GM21529 (cell line): ENCODE measurements at regions not wholly inside any gene's neighbourhood (a gene's known extent, or its start where the extent isn't known, plus 50 kb on each side); places are given as distances from the start of the nearest gene placed in this dataset.
"Not testable (repeated sequence)": the region's sequence is repeated elsewhere in the genome, so short reads cannot be mapped to it uniquely, and the experiment has no call there.

Experiments used
- ATAC-seq: cut with Tn5 transposase; IDR thresholded peaks from one replicate; pipeline ENCODE4 v1.9.1; 2021; ENCODE audit not compliant: unreplicated experiment

GRCh38 chr20:19110285-19110684 is 102.2 kb upstream of the SLC24A3 start:
- ATAC-seq: no peak

DNA sequence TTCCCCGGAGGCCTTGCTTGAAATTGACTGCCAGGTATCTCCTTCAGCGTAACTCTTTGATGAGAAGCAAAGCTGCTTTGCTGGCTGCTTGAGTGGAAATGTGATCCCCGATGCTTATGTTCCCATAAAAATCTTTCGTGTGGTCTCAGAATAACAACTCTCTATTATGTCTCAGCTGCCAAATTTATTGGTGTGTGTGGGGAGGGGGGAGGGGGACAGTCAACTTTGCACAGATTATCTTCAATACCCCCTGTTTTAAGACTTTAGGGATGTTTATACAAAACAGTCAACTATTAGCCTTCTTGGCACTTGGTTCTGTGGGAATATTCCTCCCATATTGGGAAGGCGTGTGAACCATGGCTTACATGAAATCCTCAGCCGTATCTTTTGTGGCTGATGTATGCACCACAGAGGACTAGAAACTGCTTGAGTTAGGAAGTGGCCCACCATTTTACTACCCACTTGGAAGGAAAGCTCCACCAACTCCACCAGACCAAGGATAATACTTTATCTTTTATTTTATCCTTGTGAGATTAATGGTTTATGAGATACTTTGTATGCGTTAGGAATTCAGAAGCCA is 101.5 kb upstream of the SLC24A3 start:
- ATAC-seq: no peak

DNA sequence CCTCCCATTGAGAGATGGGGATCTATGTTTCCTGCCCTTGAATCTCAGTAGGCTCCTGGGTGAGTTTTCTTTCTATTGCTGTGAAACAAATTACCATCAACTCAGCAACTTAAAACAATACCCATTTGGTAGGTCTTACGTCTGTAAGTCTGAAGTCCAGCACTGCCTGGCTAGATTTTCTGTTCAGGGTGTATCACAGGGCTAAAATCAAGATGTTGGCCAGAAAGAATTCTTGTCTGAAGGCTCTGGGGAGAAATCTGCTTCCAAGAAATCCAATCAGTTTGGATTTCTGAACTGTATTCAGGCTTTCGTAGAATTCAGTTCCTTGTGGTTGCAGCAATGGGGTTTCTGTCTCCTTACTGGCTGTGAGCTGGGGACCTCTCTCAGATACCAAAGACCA is 99.6 kb upstream of the SLC24A3 start:
- no peak for ATAC-seq

DNA sequence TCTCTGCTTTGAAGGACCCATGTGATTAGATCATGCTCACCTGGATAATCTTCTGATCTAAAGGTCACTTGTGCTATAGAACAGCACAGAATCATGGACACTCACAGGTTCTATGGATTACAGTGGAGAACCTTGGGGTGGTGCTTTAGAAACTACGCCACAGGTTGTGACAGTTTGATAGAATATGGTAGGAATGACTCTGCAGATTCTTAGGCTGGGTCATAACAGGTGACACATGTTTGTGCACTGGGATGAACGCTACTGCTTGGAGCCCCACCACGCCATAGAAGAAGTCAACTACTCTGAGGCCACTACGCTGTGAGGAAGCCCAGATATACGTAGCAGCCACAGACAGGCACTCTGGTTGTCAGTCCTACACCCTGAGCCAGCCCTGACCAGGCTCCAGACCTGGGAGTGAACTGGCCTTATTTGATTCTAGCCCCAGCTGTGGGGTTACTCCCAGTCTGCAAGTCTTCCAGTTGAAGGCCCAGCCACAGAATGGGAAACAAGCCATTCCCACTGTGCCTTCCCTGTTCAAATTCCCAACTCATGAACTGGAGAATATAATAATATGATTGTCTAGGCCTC is 99.0 kb upstream of the SLC24A3 start:
- ATAC-seq: no peak

- no peak for ATAC-seq
Observed at GRCh38 chr20:19114410-19114809, 98.0 kb upstream of the SLC24A3 start.

DNA sequence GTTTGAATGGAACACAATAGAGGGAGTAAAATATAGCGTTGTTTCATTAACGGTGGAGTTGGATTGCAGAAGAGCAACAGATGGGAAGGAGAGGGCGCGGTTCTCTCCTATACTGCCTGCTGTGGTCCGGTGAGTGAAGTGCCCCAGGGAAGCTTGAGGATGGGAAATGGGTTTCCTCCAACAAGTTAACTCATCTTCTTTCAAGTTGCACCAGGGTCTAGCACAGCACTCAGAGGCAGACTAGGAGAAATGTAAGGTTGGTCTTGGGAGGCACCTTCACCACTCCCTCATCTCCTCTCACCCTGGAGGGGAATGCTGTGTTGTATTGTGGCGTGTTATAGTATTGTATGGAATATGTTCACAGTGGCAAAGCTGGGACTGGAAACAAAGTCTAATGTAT is 96.9 kb upstream of the SLC24A3 start:
- ATAC-seq: no peak

DNA sequence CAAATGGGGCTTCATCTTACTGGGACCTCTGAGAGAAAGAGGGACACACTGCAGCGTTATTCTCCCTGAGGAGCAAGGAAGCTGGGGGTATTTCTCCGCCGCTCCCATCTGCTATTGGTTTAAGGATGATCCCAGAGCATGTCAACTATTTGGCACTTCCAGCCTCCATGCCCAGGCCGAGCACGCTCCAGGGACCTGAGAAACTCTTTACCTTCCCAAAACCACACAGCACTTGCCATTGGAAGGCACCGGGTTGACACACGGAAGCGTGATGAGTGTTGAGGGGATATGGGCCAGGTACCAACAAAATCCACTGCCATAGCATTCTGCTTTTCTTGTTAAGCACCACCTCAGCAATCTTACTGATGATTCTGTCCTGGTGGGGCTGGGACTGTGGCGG is 92.4 kb upstream of the SLC24A3 start:
- no peak for ATAC-seq

DNA sequence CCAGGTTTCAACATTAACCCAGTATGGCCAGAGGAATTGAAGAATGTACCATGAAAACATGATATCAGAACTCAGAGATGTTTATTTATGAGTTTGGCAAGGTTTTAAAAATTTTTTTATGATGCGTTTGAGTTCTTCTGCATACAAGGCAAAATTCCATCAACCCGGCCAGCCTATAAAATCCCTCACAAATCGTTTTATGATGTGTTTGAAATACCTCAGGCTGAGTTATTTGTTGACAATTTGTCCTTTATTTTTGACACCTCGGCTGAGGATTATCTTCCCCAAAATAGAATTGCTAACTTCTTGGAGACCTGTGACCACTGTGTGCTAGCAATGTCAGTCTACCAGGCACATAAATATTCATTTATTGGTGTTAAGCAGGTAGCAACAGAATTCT is 91.9 kb upstream of the SLC24A3 start:
- ATAC-seq: no peak

DNA sequence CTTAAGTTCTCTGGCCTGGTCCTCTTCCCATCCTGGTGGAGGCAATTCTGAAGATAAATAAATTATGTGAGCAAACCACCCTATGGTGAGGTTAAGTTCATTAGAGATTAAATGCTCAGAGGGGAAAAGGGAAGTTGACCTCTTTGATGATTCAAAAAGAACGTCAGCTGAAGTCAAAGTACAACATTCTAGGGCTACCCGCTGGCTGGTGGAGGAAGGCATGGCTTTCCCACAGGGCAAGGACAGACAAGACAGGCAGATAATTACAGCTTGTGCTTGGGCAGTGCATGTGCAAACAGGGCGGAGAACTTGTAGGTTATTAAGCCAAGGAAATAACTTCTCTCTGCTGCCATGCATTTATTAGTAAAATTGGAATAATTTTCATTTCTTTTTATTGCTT is 91.0 kb upstream of the SLC24A3 start:
- no peak for ATAC-seq

DNA sequence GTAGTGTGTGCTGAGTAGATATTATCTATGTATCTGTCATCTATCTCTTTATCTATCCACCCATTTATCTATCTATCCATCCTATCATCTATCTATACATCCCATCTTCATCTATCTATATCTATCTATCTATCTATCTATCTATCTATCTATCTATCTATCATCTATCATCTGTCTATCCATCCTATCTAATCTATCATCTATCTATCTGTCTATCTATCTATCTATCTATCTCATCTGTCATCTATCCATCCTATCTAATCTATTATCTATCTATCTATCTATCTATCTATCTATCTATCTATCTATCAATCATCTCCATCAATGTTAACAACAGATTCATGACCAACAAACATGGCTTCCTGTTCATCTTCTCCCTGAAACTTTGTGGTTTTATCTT is 90.5 kb upstream of the SLC24A3 start:
- ATAC-seq: no peak

GRCh38 chr20:19122395-19122794 is 90.0 kb upstream of the SLC24A3 start:
- no peak for ATAC-seq

DNA sequence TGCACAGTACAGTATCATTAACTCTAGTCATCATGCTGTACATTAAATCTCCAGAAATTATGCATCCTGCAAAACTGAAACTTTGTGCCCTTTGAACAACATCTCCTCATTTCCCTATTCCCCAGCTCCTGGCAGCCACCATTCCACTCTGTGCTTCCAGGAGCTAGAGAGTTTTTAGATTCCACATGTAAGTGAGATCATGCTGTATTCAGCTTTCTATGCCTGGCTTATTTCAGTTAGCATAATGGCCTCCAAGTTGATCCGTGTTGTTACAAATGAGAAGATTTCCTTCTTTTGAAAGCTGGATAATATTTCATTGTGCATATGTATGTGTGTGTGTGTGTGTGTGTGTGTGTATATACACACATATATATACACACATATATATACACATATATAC is 86.9 kb upstream of the SLC24A3 start:
- ATAC-seq: no peak

DNA sequence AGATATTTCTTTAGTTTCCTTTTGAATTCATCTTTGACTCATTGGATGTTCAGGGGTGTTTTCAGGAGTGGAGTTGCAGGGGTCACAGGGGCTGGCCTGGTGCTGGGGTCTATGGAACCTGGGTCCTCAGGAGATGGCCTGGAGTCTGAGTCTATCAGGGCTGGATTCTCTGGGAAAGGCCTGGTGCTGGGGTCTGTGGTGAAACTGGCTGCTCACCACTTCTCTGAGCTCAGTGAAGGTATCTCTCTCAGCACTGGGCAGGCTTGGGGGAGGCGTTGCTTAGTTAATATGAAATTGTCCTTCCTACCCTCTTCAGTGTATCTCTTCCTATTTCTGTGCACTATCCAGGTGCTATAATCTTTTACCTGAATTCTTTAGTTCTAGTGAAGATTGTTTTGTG is 83.1 kb upstream of the SLC24A3 start:
- no peak for ATAC-seq

DNA sequence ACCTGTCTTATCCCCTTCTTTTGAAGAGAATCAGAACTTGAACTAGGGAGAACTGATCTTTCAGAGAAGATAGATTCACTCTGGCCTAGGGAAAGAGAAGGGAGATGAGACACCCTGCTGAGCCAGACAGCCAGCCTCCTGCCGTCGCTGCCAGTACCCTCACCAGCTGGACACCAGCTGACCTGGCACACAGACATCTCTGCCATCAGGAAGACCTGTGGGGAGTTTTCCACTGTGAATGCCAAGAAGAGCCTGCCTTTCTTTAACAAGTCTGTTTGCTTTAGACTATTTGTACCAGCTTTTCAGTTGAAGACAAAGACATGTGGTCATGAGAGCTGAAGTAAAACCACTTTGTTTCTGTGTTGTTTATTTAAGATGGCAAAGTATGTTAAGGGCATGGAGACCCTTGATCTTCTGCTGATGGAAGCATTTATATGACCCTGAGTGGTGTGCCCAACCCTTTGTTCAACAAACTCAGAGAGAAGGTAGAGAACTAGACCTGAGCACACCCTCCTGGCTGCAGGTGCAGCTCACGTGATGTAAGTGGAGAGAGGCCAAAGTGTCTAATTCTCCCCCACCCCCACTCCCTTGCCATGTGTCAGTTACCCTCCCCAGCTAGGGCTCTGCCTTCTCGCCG is 82.3 kb upstream of the SLC24A3 start:
- ATAC-seq: no peak

GRCh38 chr20:19130613-19130984 is 81.8 kb upstream of the SLC24A3 start:
- ATAC-seq: no peak

DNA sequence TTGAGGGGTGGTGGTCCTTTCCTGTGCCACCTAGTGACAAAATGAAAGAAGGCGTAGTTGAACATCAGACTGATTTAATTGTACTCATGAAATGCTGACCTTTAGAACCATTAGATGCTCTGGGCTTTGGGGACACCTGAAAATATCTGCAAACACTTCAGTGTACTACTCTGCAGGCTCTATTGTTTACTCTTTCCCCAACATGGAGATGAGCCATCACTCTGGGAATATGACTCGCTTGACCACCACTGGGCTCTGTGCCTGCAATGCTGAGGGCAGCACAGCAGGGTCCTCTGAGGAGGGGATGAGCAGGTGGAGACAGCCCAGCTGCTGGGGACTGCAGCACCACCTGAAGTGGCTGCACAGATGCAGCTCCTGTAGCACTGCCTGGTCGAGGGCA is 74.8 kb upstream of the SLC24A3 start:
- ATAC-seq: no peak

GRCh38 chr20:19138758-19139157 is 73.7 kb upstream of the SLC24A3 start:
- ATAC-seq: no peak

DNA sequence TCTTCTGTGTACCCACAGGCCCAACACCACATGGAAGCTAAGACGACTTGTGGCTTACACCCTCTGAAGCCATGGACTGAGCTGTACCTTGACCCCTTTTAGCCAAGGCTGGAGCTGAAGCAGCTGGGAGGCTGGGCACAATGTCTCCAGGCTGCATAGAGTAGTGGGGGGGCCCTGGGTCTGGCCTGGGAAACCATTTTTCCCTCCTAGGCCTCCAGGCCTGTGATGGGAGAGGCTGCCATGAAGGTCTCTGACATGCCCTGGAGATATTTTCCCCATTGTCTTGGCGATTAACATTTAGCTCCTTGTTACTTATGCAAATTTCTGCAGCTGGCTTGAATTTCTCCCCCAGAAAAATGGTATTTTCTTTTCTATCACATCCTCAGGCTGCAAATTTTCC is 72.9 kb upstream of the SLC24A3 start:
- ATAC-seq: not testable (repeated sequence)

DNA sequence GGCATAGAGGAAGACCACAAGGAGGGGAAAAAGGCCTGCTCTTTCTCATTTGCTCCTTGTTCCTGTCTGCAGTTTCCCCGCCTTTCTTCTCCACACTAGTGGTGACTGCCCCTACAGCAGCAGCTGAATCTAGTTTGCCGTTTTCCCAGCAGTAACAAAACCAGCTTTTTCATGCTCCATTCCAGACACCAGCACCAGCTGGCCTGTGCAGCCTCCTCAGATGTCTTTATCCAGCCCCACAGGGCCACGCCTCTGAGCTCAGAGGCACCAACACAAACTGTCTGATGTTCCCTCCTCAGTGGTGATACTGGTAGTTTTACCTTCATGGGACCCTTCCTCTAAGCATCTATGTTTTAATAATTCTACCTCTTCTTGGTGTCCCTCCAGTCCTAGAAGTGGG is 70.4 kb upstream of the SLC24A3 start:
- no peak for ATAC-seq

GRCh38 chr20:19143890-19144289 is 68.6 kb upstream of the SLC24A3 start:
- no peak for ATAC-seq

- no peak for ATAC-seq
Observed at GRCh38 chr20:19161336-19161735, 51.1 kb upstream of the SLC24A3 start.
